ENCODE measurements at regions not wholly inside any gene's neighbourhood (a gene's known extent, or its start where the extent isn't known, plus 50 kb on each side); places are given as distances from the start of the nearest gene placed in this dataset.
"Not testable (repeated sequence)": the region's sequence is repeated elsewhere in the genome, so short reads cannot be mapped to it uniquely, and the experiment has no call there.

- DNase-seq: no peak
These were observed 366.9 kb downstream of the FAM72C start for GRCh38 chr1:143604887-143605286.

GRCh38 chr1:143584508-143584907, 387.3 kb downstream of the FAM72C start:
- DNase-seq: no peak

GRCh38 chr1:143574891-143575520, 396.8 kb downstream of the FAM72C start:
- DNase-seq: no peak

DNA sequence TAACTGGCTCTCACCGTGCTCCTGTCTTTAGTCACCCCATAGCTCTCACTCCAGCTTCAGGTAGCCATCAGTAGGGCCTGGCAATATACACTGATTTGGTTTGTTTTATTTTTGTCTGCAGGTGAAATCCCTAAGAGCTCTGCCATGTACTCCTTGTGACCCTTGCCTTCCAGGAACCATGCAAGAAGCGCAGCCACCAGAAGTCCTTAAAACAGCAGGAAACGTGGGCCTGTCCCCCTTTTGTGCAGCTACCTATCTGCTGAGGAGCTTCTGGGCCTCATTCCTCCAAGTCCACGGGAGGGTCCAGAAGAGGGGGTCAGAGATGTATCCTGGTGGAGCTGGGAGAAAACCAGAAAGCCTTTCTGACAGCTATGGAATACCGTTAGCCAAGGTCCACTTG, 399.1 kb downstream of the FAM72C start:
- not testable (repeated sequence) for DNase-seq

DNA sequence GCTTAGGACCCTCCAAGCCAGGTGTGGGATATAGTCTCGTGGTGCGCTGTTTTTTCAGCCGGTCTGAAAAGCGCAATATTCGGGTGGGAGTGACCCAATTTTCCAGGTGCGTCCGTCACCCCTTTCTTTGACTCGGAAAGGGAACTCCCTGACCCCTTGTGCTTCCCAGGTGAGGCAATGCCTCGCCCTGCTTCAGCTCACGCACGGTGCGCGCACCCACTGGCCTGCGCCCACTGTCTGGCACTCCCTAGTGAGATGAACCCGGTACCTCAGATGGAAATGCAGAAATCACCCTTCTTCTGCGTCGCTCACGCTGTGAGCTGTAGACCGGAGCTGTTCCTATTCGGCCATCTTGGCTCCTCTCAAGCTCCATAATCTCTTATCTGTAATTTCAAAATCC, 408.0 kb downstream of the FAM72C start:
- not testable (repeated sequence) for DNase-seq

GRCh38 chr1:143553627-143554026, 418.2 kb downstream of the FAM72C start:
- DNase-seq: no peak

- not testable (repeated sequence) for DNase-seq
These were observed 467.1 kb downstream of the FAM72C start for GRCh38 chr1:143504703-143505102.

- DNase-seq: not testable (repeated sequence)
These were observed 467.7 kb downstream of the FAM72C start for GRCh38 chr1:143504080-143504479.

DNA sequence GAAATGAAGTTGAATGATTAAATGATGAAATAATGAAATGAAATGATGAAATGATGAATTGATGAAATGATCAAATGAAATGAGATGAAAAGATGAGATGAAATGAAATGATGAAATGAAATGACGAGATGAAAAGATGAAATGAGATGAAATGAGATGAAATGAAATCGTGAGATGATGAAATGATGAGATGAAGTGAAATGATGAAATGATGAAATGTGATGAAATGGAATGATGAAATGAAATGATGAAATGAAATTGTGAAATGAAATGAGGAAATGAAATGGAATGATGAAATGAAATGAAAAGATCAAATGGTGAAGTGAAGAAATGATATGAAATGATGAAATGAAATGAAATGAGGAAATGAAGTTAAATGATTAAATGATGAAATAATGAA, 468.7 kb downstream of the FAM72C start:
- DNase-seq: not testable (repeated sequence)

DNA sequence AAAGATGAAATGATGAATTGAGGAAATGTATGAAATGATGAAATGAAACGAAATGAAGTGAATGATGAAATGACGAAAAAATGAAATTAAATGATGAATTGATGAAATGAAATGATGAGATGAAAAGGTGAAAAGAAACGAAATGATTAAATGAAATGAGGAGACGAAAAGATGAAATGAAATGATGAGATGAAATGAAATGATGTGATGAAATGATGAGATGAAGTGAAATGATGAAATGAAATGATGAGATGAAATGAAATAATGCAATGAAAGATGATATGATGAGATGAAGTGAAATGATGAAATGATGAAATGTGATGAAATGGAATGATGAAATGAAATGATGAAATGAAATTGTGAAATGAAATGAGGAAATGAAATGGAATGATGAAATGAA, 469.7 kb downstream of the FAM72C start:
- peak; percentile 31 for DNase-seq

DNA sequence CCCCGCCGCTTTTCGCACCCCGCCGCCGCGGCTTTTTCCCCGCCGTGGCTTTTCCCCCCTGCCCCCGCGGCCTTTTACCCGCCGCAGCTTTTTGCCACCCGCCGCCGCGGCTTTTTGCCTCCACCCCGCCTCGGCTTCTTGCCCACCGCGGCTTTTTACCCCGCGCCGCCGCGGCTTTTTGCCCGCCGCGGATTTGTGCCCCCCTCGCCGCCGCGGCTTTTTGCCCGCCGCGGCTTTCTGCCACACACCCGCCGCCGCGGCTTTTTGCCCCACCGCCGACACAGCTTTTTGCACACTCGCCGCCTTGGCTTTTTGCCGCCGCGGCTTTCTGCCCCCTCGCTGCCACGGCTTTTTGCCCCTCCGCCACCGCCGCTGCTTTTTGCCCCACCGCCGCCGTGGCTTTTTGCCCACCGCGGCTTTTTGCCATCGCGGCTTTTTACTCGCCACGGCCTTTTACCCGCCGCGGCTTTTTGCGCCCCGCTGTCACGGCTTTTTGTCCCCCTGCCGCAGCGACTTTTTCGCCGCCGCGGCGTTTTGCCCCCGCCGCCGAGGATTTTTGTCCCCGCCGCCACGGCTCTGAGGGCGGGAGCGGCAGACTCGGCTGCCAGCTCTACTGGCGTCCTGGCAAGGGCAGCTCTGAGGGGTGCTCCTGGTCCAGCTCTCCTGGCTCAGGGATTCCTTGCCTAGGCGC, 473.6 kb downstream of the FAM72C start:
- DNase-seq: peak; percentile 13

- peak; percentile 28 for DNase-seq
These were observed 474.4 kb downstream of the FAM72C start for GRCh38 chr1:143497374-143497747.

DNA sequence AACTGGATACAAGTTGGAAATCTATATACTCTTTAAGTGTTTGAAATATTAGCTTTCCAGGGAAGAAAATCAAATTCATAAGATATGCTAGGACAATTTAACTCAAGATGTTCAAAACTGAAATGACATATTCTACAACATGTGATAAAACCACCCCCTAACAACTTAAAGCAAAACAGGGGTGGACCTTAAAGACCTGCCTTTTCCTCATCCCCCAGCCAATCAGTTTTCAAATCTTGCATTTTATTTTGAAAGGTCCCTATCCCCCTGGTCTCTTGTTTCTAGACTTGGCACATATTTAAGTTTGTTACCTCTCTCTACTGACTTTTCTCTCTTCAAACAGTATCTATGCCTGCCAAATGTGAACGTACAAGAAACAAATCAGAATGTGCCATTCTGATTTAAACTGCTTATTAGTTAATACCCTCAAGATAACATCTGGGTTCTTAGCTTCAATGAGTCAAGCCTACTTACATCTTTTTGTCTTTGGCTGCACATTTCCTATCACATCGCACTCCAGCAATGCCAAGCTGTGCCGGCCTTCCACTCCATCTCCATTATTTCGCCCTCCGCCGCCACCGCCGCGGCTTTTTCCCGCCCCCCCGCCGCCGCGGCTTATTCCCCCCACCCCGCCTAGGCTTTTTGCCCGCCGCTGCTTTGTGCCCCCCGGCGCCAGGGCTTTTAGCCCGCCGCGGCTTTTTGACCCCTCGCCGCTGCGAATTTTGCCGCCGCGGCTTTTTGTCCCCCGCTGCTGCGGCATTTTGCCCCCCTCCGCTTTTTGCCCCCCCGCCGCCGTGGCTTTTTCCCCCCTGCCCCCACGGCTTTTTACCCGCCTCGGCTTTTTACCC, 475.0 kb downstream of the FAM72C start:
- DNase-seq: not testable (repeated sequence)
